WERI-Rb-1 (cell line): ENCODE measurements at regions not wholly inside any gene's neighbourhood (a gene's known extent, or its start where the extent isn't known, plus 50 kb on each side); places are given as distances from the start of the nearest gene placed in this dataset.

Experiments used
- DNase-seq: peaks from one replicate; pipeline ENCODE4 v3.0.0-alpha.2; 2020
- H3K27ac ChIP-seq: fragments of 250-450 bp; sonication (Bioruptor Pico); 2 replicates; pipeline ENCODE4 v1.5.1; 2020; ENCODE audit warnings: mild to moderate bottlenecking, moderate library complexity
- H3K27me3 ChIP-seq: fragments of 250-450 bp; sonication (Bioruptor Pico); 2 replicates; pipeline ENCODE4 v1.5.1; 2021; ENCODE audit warnings: mild to moderate bottlenecking, low read depth, moderate library complexity; ENCODE audit not compliant: insufficient read depth, severe bottlenecking
- H3K36me3 ChIP-seq: fragments of 250-450 bp; sonication (Bioruptor Pico); 2 replicates; pipeline ENCODE4 v1.5.1; 2020; ENCODE audit warnings: mild to moderate bottlenecking, moderate library complexity
- H3K4me3 ChIP-seq: 2 replicates; pipeline ENCODE4 v1.5.1; 2011; ENCODE audit warnings: low read depth, mild to moderate bottlenecking, control low read depth, low read length
- H3K9me3 ChIP-seq: fragments of 250-450 bp; sonication (Bioruptor Pico); 2 replicates; pipeline ENCODE4 v1.5.1; 2021; ENCODE audit warnings: mild to moderate bottlenecking, moderate library complexity; ENCODE audit not compliant: severe bottlenecking
- CTCF ChIP-seq: IDR thresholded peaks from 2 replicates; pipeline ENCODE4 v1.5.1; 2011; ENCODE audit warnings: low read depth, mild to moderate bottlenecking, control low read depth, inconsistent platforms, low read length

GRCh38 chr2:133840761-133841160, 272.5 kb upstream of the NCKAP5 start:
- no peaks in the 10 kb centered on the region for H3K27me3 ChIP-seq
- no peak for DNase-seq
- H3K4me3 ChIP-seq: no peak overlapping the region
- H3K27ac ChIP-seq: no peak overlapping the region
- no peaks in the 10 kb centered on the region for H3K36me3 ChIP-seq
- H3K9me3 ChIP-seq: no peaks in the 10 kb centered on the region
- no peak for TF ChIP-seq CTCF

GRCh38 chr2:133841900-133842299, 273.6 kb upstream of the NCKAP5 start:
- TF ChIP-seq CTCF: no peak
- DNase-seq: no peak
- no peak overlapping the region for H3K27ac ChIP-seq
- no peaks in the 10 kb centered on the region for H3K9me3 ChIP-seq
- H3K36me3 ChIP-seq: no peaks in the 10 kb centered on the region
- H3K27me3 ChIP-seq: no peaks in the 10 kb centered on the region
- H3K4me3 ChIP-seq: no peak overlapping the region

- TF ChIP-seq CTCF: no peak
- no peak for DNase-seq
- H3K27me3 ChIP-seq: no peaks in the 10 kb centered on the region
- H3K9me3 ChIP-seq: no peaks in the 10 kb centered on the region
- H3K36me3 ChIP-seq: no peaks in the 10 kb centered on the region
- no peak overlapping the region for H3K27ac ChIP-seq
- H3K4me3 ChIP-seq: no peak overlapping the region
Measured at GRCh38 chr2:133842446-133842845, 274.2 kb upstream of the NCKAP5 start.

- Histone ChIP-seq H3K27ac (no peak overlapping the region), H3K4me3 (no peak overlapping the region), H3K27me3 (no peaks in the 10 kb centered on the region), H3K9me3 (no peaks in the 10 kb centered on the region), H3K36me3 (no peaks in the 10 kb centered on the region)
- TF ChIP-seq CTCF: no peak
- no peak for DNase-seq
Measured at GRCh38 chr2:133843091-133843490, 274.8 kb upstream of the NCKAP5 start.

- H3K9me3 ChIP-seq: no peaks in the 10 kb centered on the region
- H3K27ac ChIP-seq: no peak overlapping the region
- DNase-seq: no peak
Measured at GRCh38 chr2:133843551-133843950, 275.3 kb upstream of the NCKAP5 start.

More at GRCh38 chr2:133843551-133843950, 275.3 kb upstream of the NCKAP5 start:
- no peaks in the 10 kb centered on the region for H3K27me3 ChIP-seq
- no peak for TF ChIP-seq CTCF
- H3K4me3 ChIP-seq: no peak overlapping the region
- no peaks in the 10 kb centered on the region for H3K36me3 ChIP-seq
